Lower leg skin (tissue), 4 donors: ENCODE measurements at regions not wholly inside any gene's neighbourhood (a gene's known extent, or its start where the extent isn't known, plus 50 kb on each side); places are given as distances from the start of the nearest gene placed in this dataset.
"Not testable (repeated sequence)": the region's sequence is repeated elsewhere in the genome, so short reads cannot be mapped to it uniquely, and the experiment has no call there.

Experiments used
- DNase-seq, 2 donors: peaks; one replicate each; pipeline ENCODE4 v3.0.0-alpha.2; 2019; ENCODE audit warnings: low spot score in 2 of 2
- H3K4me3 ChIP-seq: fragments of 200-600 bp; sonication (generic); 2 replicates; pipeline ENCODE4 v1.5.1; 2017; ENCODE audit warnings: mild to moderate bottlenecking, low read depth; ENCODE audit not compliant: poor library complexity, severe bottlenecking
- CTCF ChIP-seq, 3 donors: fragments of 450-650 bp; IDR thresholded peaks; one replicate each; pipeline ENCODE4 v1.5.1; 2016; ENCODE audit warnings: antibody characterized with exemption in 3 of 3, mild to moderate bottlenecking in 3 of 3, moderate library complexity in 2 of 3
- POLR2A ChIP-seq, 2 donors: fragments of 450-650 bp; IDR thresholded peaks; one replicate each; pipeline ENCODE4 v1.6.1; 2016 to 2017; ENCODE audit warnings: antibody characterized with exemption in 2 of 2, mild to moderate bottlenecking in 1 of 2, moderate library complexity in 1 of 2
- WGBS, 2 donors: methylation state at CpG; one replicate each; pipeline ENCODE4 v1.1.5; 2018; 5-methylcytosine and 5-hydroxymethylcytosine counted together
- intact Hi-C: fragments of 100-400 bp; cut with DNase I; formaldehyde crosslinking; loops from one replicate; pipeline ENCODE4 v1.15.0; 2023; ENCODE audit warnings: low total_unique reads

GRCh38 chr18:10133516-10133915, 219.7 kb downstream of the VAPA start:
- DNase-seq, result no peak
- no peak overlapping the region for H3K4me3 ChIP-seq
- intact Hi-C loops, result no loop called here
- TF ChIP-seq POLR2A (IDR thresholded peaks at IDR 0.05) (no peak), CTCF (IDR thresholded peaks at IDR 0.05) (no peak)
- 94 to 100% methylated on average over 2 of the region's 2 CpGs for WGBS, 2 donors

GRCh38 chr18:10134204-10134603, 220.4 kb downstream of the VAPA start:
- TF ChIP-seq CTCF (IDR thresholded peaks at IDR 0.05) (no peak), POLR2A (IDR thresholded peaks at IDR 0.05) (no peak)
- no peak for DNase-seq
- intact Hi-C loops, result no loop called here
- no peak overlapping the region for H3K4me3 ChIP-seq
- WGBS, 2 donors, result 95 to 97% methylated on average over 14 of the region's 14 CpGs

GRCh38 chr18:10134749-10135148, 220.9 kb downstream of the VAPA start:
- DNase-seq, H3K4me3 ChIP-seq, intact Hi-C loops: not testable (repeated sequence)
- WGBS, 2 donors, result 95 to 98% methylated on average over 2 to 3 of the region's 3 CpGs

- WGBS, 2 donors, result 68 to 84% methylated on average over 3 of the region's 3 CpGs
- intact Hi-C loops, result no loop called here
- no peak overlapping the region for H3K4me3 ChIP-seq
- DNase-seq, result no peak
- TF ChIP-seq POLR2A (IDR thresholded peaks at IDR 0.05), result no peak
- TF ChIP-seq CTCF (IDR thresholded peaks at IDR 0.05), result no peak
Measured at GRCh38 chr18:10135302-10135926, 221.6 kb downstream of the VAPA start.

GRCh38 chr18:10138719-10139118, 224.9 kb downstream of the VAPA start:
- intact Hi-C loops, result no loop called here
- TF ChIP-seq CTCF (IDR thresholded peaks at IDR 0.05), result no peak
- TF ChIP-seq POLR2A (IDR thresholded peaks at IDR 0.05), result no peak
- no peak for DNase-seq
- WGBS, 2 donors, result 87 to 89% methylated on average over 3 of the region's 3 CpGs
- H3K4me3 ChIP-seq, result no peak overlapping the region

GRCh38 chr18:10139783-10140410, 226.1 kb downstream of the VAPA start:
- 57 to 73% methylated on average over 7 of the region's 7 CpGs for WGBS, 2 donors
- TF ChIP-seq CTCF (IDR thresholded peaks at IDR 0.05) (no peak), POLR2A (IDR thresholded peaks at IDR 0.05) (no peak)
- intact Hi-C loops, result no loop called here
- no peak overlapping the region for H3K4me3 ChIP-seq
- DNase-seq, result peak in 1 of 2 donors; percentile 52
